Cardiac fibroblast (primary cell): ENCODE measurements at regions not wholly inside any gene's neighbourhood (a gene's known extent, or its start where the extent isn't known, plus 50 kb on each side); places are given as distances from the start of the nearest gene placed in this dataset.

Experiments used
- DNase-seq, 2 donors: peaks; one replicate each; pipeline versions ENCODE4 v3.0.0 to v3.0.0-alpha.2; 2010; ENCODE audit warnings: low read depth in 2 of 2
- H3K4me3 ChIP-seq, 2 donors: replicated peaks in 1 of 2; 1 replicate in 1 of 2; 2 replicates in 1 of 2; pipeline ENCODE4 v1.5.1; 2011; ENCODE audit warnings: low read depth in 2 of 2, low read length in 2 of 2, mild to moderate bottlenecking in 2 of 2, moderate library complexity in 1 of 2
- CTCF ChIP-seq: IDR thresholded peaks from one replicate; pipeline ENCODE4 v1.5.1; 2011; ENCODE audit warnings: low read depth, mild to moderate bottlenecking, low read length, inconsistent platforms

- TF ChIP-seq CTCF = no peak
- no peak for DNase-seq
- H3K4me3 ChIP-seq = no peak overlapping the region
Observed at GRCh38 chr5:93281980-93282772, 298.8 kb downstream of the NR2F1-AS1 start.

GRCh38 chr5:93280518-93280917 is 300.5 kb downstream of the NR2F1-AS1 start:
- DNase-seq = no peak
- no peak overlapping the region for H3K4me3 ChIP-seq
- no peak for TF ChIP-seq CTCF

- no peak overlapping the region for H3K4me3 ChIP-seq
- TF ChIP-seq CTCF = no peak
- DNase-seq = no peak
Observed at GRCh38 chr5:93279296-93279963, 301.6 kb downstream of the NR2F1-AS1 start.

GRCh38 chr5:93278896-93279295 is 302.1 kb downstream of the NR2F1-AS1 start:
- no peak for TF ChIP-seq CTCF
- DNase-seq = no peak
- H3K4me3 ChIP-seq = no peak overlapping the region

- TF ChIP-seq CTCF = no peak
- DNase-seq = no peak
Observed at GRCh38 chr5:93277051-93277450, 304.0 kb downstream of the NR2F1-AS1 start.

GRCh38 chr5:93275376-93275775 is 305.6 kb downstream of the NR2F1-AS1 start:
- TF ChIP-seq CTCF = no peak
- H3K4me3 ChIP-seq = no peak overlapping the region
- DNase-seq = no peak

More at GRCh38 chr5:93277051-93277450, 304.0 kb downstream of the NR2F1-AS1 start:
- H3K4me3 ChIP-seq = no peak overlapping the region
